Ishikawa (cell line): ENCODE measurements at regions not wholly inside any gene's neighbourhood (a gene's known extent, or its start where the extent isn't known, plus 50 kb on each side); places are given as distances from the start of the nearest gene placed in this dataset.

Experiments used
- CEBPB ChIP-seq: IDR thresholded peaks from 2 replicates; pipeline ENCODE4 v1.6.1; 2012
- CREB1 ChIP-seq: IDR thresholded peaks from 2 replicates; pipeline ENCODE4 v1.6.1; 2012; ENCODE audit warnings: low read depth
- EGR1 ChIP-seq: IDR thresholded peaks from 2 replicates; pipeline ENCODE4 v1.6.1; 2012
- EP300 ChIP-seq: IDR thresholded peaks from 2 replicates; pipeline ENCODE4 v1.6.1; 2012; ENCODE audit warnings: borderline replicate concordance
- FOXM1 ChIP-seq: IDR thresholded peaks from 2 replicates; pipeline ENCODE4 v1.6.1; 2012; ENCODE audit warnings: low read depth, borderline replicate concordance
- NFIC ChIP-seq: IDR thresholded peaks from 2 replicates; pipeline ENCODE4 v1.6.1; 2012
- RAD21 ChIP-seq: IDR thresholded peaks from 2 replicates; pipeline ENCODE4 v1.6.1; 2012; ENCODE audit warnings: low read depth
- TAF1 ChIP-seq: IDR thresholded peaks from 2 replicates; pipeline ENCODE4 v1.6.1; 2012; ENCODE audit warnings: low read depth, mild to moderate bottlenecking
- TCF12 ChIP-seq: IDR thresholded peaks from 2 replicates; pipeline ENCODE4 v1.6.1; 2012; ENCODE audit warnings: low read depth
- TEAD4 ChIP-seq: IDR thresholded peaks from 2 replicates; pipeline ENCODE4 v1.6.1; 2012
- YY1 ChIP-seq: IDR thresholded peaks from 2 replicates; pipeline ENCODE4 v1.6.1; 2012; ENCODE audit warnings: low read depth
- ZBTB7A ChIP-seq: IDR thresholded peaks from 2 replicates; pipeline ENCODE4 v1.6.1; 2012; ENCODE audit warnings: low read depth
- TF ChIP-seq, protein P1 (sequence below): IDR thresholded peaks from 2 replicates; pipeline ENCODE4 v1.6.1; 2012
- TF ChIP-seq, protein P2 (sequence below): IDR thresholded peaks from 2 replicates; pipeline ENCODE4 v1.6.1; 2012
- TF ChIP-seq, protein P3 (sequence below): IDR thresholded peaks from 2 replicates; pipeline ENCODE4 v1.6.1; 2012; ENCODE audit warnings: low read depth, mild to moderate bottlenecking

DNA sequence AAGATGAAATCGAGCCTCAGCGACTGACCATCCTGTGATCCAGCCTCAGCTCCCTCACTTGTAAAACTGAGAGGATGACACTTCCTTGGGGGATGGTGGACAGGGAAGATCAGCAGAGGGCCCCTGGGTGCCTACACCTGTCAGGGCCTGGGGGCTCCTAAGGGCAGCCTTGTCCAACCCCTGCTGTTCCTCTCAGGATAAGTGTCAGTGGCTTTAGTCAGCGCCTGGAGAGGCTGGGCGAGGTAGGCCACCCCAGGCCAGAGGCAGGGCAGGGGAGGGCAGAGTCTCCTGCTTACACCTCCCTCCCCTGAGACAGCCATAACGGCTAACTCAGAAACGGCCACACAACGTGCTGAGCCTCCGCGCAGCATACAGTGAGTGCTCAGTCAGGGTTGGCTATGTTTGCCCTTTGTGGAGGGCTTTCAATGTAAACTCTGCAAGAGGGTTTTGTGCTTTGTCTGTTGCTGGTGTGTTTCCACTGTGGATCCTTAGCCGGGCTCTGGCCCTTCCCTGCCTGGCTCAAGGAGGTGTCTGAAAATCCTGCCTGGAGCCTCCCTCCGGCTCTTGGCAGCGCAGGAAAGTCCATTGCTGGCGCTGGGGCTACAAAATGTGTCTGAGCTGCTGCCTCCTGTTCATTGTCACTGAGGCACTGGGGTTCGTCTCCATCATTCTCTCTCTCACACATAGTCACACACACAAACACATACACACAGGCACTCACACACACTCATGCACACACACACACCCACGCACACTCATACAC, 588.4 kb downstream of the PTPRU start:
- TF ChIP-seq TAF1 (no peak), NFIC (no peak), EGR1 (no peak), TEAD4 (no peak), YY1 (no peak), TCF12 (no peak), CREB1 (no peak), FOXM1 (no peak), RAD21 (no peak), ZBTB7A (no peak), CEBPB (no peak), EP300 (no peak)
- TF ChIP-seq, protein P1, sequence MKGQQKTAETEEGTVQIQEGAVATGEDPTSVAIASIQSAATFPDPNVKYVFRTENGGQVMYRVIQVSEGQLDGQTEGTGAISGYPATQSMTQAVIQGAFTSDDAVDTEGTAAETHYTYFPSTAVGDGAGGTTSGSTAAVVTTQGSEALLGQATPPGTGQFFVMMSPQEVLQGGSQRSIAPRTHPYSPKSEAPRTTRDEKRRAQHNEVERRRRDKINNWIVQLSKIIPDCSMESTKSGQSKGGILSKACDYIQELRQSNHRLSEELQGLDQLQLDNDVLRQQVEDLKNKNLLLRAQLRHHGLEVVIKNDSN: no peak
- TF ChIP-seq, protein P2, sequence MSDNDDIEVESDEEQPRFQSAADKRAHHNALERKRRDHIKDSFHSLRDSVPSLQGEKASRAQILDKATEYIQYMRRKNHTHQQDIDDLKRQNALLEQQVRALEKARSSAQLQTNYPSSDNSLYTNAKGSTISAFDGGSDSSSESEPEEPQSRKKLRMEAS: no peak
- TF ChIP-seq, protein P3, sequence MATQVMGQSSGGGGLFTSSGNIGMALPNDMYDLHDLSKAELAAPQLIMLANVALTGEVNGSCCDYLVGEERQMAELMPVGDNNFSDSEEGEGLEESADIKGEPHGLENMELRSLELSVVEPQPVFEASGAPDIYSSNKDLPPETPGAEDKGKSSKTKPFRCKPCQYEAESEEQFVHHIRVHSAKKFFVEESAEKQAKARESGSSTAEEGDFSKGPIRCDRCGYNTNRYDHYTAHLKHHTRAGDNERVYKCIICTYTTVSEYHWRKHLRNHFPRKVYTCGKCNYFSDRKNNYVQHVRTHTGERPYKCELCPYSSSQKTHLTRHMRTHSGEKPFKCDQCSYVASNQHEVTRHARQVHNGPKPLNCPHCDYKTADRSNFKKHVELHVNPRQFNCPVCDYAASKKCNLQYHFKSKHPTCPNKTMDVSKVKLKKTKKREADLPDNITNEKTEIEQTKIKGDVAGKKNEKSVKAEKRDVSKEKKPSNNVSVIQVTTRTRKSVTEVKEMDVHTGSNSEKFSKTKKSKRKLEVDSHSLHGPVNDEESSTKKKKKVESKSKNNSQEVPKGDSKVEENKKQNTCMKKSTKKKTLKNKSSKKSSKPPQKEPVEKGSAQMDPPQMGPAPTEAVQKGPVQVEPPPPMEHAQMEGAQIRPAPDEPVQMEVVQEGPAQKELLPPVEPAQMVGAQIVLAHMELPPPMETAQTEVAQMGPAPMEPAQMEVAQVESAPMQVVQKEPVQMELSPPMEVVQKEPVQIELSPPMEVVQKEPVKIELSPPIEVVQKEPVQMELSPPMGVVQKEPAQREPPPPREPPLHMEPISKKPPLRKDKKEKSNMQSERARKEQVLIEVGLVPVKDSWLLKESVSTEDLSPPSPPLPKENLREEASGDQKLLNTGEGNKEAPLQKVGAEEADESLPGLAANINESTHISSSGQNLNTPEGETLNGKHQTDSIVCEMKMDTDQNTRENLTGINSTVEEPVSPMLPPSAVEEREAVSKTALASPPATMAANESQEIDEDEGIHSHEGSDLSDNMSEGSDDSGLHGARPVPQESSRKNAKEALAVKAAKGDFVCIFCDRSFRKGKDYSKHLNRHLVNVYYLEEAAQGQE: no peak

DNA sequence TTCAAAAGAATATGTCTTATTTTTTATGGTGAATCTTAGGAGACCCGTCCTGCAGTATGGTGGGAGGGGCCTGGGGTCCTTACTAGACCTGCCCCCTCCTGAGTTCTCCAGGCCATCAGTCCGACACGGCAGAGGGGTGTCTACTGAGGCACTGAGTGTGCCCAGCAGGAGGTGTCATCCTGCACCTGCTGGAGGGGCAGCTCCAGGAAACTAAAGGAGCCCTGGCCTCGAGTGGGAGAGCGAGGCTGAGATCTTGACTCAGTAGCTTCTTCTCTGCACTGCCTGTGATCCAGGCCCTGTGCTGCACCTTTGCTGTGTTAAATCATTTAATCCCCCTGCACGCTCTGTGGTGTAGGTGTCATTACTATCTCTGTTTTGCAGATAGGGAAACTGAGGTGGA, 587.7 kb downstream of the PTPRU start:
- TF ChIP-seq, protein P2: no peak
- TF ChIP-seq RAD21 (no peak), CREB1 (no peak), TCF12 (no peak), CEBPB (no peak), YY1 (no peak), TEAD4 (no peak)
- TF ChIP-seq, protein P3: no peak

DNA sequence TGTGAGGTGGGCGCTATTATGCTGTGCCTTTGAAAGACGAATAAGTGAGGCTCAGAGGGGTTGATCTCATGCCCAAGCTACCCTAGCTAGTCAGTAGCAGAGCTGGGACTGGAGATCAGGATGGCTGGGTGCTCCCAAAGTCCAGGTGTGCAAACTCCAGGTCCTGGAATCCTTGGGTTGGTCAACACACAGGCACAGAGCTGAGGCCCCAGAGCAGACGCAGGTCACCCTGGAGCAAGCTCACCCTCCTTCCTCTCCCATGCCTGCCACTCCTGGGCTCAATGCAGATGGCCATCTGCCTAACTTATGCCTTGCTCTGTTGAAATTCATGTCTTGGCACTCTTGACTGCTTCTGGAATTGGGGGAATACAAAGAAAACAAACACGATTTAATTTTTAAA, 587.2 kb downstream of the PTPRU start:
- no peak for TF ChIP-seq TCF12
- no peak for TF ChIP-seq TEAD4
- TF ChIP-seq TAF1: no peak
- TF ChIP-seq RAD21: no peak
- TF ChIP-seq, protein P1: no peak
- TF ChIP-seq ZBTB7A: no peak
- TF ChIP-seq CEBPB: no peak
- TF ChIP-seq EGR1: no peak
- TF ChIP-seq EP300: no peak

DNA sequence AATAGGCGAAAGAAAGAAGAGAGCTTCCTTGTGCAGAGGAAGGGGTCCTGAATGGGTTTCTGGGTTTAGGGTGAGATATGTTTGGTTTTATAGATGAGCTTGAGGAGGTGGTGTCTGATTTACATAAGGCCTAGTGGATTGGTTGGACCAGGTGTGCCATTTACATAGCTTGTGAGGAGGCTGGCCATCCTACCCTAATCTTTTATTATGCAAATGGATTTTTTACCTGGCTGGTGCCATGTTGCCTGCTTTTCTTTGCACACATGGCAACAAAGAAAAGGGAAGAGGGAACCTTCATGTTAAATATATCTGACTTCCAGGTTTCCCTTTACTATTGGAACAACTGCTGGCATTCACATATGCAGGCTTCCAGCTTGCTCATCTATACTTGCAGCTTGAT, 585.3 kb downstream of the PTPRU start:
- no peak for TF ChIP-seq CREB1
- TF ChIP-seq, protein P2: no peak
- TF ChIP-seq RAD21: no peak
- no peak for TF ChIP-seq TEAD4
- no peak for TF ChIP-seq ZBTB7A
- TF ChIP-seq TAF1: no peak
- no peak for TF ChIP-seq EGR1
- TF ChIP-seq, protein P3: no peak
- TF ChIP-seq EP300: no peak
- no peak for TF ChIP-seq FOXM1
- TF ChIP-seq CEBPB: no peak
- no peak for TF ChIP-seq TCF12
